AG10803 (cell line): ENCODE measurements at regions not wholly inside any gene's neighbourhood (a gene's known extent, or its start where the extent isn't known, plus 50 kb on each side); places are given as distances from the start of the nearest gene placed in this dataset.

Experiments used
- DNase-seq: peaks from one replicate; pipeline ENCODE4 v3.0.0; 2010; ENCODE audit warnings: low read depth
- H3K4me3 ChIP-seq: 2 replicates; pipeline ENCODE4 v1.5.1; 2011; ENCODE audit warnings: mild to moderate bottlenecking, low read length, control low read depth
- CTCF ChIP-seq: conservative IDR thresholded peaks from 2 replicates; pipeline ENCODE4 v1.5.1; 2011; ENCODE audit warnings: mild to moderate bottlenecking, low read length, control low read depth, inconsistent platforms

GRCh38 chr5:24290536-24290935 lies 354.2 kb downstream of the CDH10 start:
- DNase-seq: no peak
- no peak for TF ChIP-seq CTCF
- no peak overlapping the region for H3K4me3 ChIP-seq

GRCh38 chr5:24291916-24292315 lies 352.9 kb downstream of the CDH10 start:
- H3K4me3 ChIP-seq: no peak overlapping the region
- no peak for TF ChIP-seq CTCF
- DNase-seq: no peak

GRCh38 chr5:24294333-24294732 lies 350.4 kb downstream of the CDH10 start:
- TF ChIP-seq CTCF: no peak
- no peak overlapping the region for H3K4me3 ChIP-seq
- DNase-seq: no peak

- TF ChIP-seq CTCF: no peak
- no peak for DNase-seq
- no peak overlapping the region for H3K4me3 ChIP-seq
Observed at GRCh38 chr5:24314106-24314505, 330.7 kb downstream of the CDH10 start.

GRCh38 chr5:24320643-24321042 lies 324.1 kb downstream of the CDH10 start:
- no peak for TF ChIP-seq CTCF
- DNase-seq: no peak
- no peak overlapping the region for H3K4me3 ChIP-seq

- no peak overlapping the region for H3K4me3 ChIP-seq
- TF ChIP-seq CTCF: no peak
- DNase-seq: no peak
Observed at GRCh38 chr5:24325306-24325832, 319.4 kb downstream of the CDH10 start.

GRCh38 chr5:24331531-24331930 lies 313.2 kb downstream of the CDH10 start:
- H3K4me3 ChIP-seq: no peak overlapping the region
- DNase-seq: no peak
- no peak for TF ChIP-seq CTCF
